Suprapubic skin (tissue), 3 donors: ENCODE measurements at regions not wholly inside any gene's neighbourhood (a gene's known extent, or its start where the extent isn't known, plus 50 kb on each side); places are given as distances from the start of the nearest gene placed in this dataset.

Experiments used
- CTCF ChIP-seq, 2 donors: fragments of 200-600 bp in 1 of 2; fragments of 450-650 bp in 1 of 2; sonication (generic) in 1 of 2; IDR thresholded peaks; one replicate each; pipeline ENCODE4 v1.5.1; 2016 to 2019; ENCODE audit warnings: antibody characterized with exemption in 2 of 2, mild to moderate bottlenecking in 1 of 2, moderate library complexity in 1 of 2
- EP300 ChIP-seq: sonication (generic); formaldehyde crosslinking; IDR thresholded peaks from one replicate; pipeline ENCODE4 v1.6.1; 2017; ENCODE audit warnings: antibody characterized with exemption
- POLR2A ChIP-seq, 2 donors: fragments of 450-650 bp; IDR thresholded peaks; one replicate each; pipeline ENCODE4 v1.6.1; 2017; ENCODE audit warnings: antibody characterized with exemption in 2 of 2, mild to moderate bottlenecking in 2 of 2, moderate library complexity in 2 of 2

- TF ChIP-seq POLR2A (IDR thresholded peaks at IDR 0.05), result no peak
- no peak for TF ChIP-seq CTCF (IDR thresholded peaks at IDR 0.05)
- TF ChIP-seq EP300, result no peak
Measured at GRCh38 chr20:57806975-57807374, 97.2 kb upstream of the PMEPA1 start.
